ENCODE measurements at regions not wholly inside any gene's neighbourhood (a gene's known extent, or its start where the extent isn't known, plus 50 kb on each side); places are given as distances from the start of the nearest gene placed in this dataset.
"Not testable (repeated sequence)": the region's sequence is repeated elsewhere in the genome, so short reads cannot be mapped to it uniquely, and the experiment has no call there.

- no peak for DNase-seq
- in situ Hi-C loops (cut with HindIII; ENCODE audit: low pct_ligation_motif_present, low pct_unique_long_range_greater_than_20kb, low sequenced_read_pairs), result no loop called here
These were observed 920.9 kb upstream of the LRFN5 start for GRCh38 chr14:40685764-40686163.

DNA sequence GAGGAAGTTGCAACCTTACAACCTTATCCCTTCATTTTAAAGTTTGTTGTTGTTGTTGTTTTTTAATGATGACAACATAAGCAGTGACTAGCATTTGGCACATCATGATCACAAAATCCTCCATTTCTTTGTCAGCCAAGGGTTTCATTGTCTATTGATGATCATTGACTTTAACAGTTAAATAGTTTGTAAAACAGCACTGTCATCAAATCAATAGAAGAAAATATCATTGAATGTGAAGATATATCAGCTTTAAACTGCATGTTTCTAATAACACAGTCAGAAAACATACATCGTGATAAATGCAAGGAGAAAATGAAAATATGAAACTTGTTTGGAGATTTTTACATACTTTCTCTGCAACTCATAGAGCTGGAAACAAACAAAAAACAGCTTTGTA is 922.3 kb upstream of the LRFN5 start:
- no peak for DNase-seq
- in situ Hi-C loops (cut with HindIII; ENCODE audit: low pct_ligation_motif_present, low pct_unique_long_range_greater_than_20kb, low sequenced_read_pairs), result no loop called here

- in situ Hi-C loops (cut with HindIII; ENCODE audit: low pct_ligation_motif_present, low pct_unique_long_range_greater_than_20kb, low sequenced_read_pairs), result no loop called here
- DNase-seq, result no peak
These were observed 924.4 kb upstream of the LRFN5 start for GRCh38 chr14:40682131-40682913.

GRCh38 chr14:40679256-40679655 is 927.4 kb upstream of the LRFN5 start:
- no peak for DNase-seq
- in situ Hi-C loops (cut with HindIII; ENCODE audit: low pct_ligation_motif_present, low pct_unique_long_range_greater_than_20kb, low sequenced_read_pairs), result no loop called here

- DNase-seq, result not testable (repeated sequence)
These were observed 929.5 kb upstream of the LRFN5 start for GRCh38 chr14:40677206-40677605.

DNA sequence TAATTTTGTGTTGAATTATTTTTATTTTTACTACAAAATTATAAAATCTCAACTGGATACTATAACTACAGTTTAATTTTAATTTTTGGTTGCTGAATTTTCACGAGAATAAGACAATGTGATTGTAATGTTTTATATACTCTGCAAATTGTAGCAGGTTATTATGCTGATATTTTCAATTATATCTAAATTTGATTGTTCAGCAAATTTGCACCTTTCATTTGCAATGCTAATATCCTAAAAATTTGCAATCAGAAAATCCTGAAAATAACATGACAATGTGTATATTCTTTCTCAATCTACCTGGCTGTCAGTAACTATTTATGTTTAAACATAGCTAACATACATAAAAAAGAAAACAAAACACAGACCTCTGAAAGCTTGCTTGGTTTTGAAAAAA is 932.2 kb upstream of the LRFN5 start:
- in situ Hi-C loops (cut with HindIII; ENCODE audit: low pct_ligation_motif_present, low pct_unique_long_range_greater_than_20kb, low sequenced_read_pairs), result no loop called here
- DNase-seq, result no peak

More at GRCh38 chr14:40677206-40677605, 929.5 kb upstream of the LRFN5 start:
- in situ Hi-C loops (cut with HindIII; ENCODE audit: low pct_ligation_motif_present, low pct_unique_long_range_greater_than_20kb, low sequenced_read_pairs), result not testable (repeated sequence)

DNA sequence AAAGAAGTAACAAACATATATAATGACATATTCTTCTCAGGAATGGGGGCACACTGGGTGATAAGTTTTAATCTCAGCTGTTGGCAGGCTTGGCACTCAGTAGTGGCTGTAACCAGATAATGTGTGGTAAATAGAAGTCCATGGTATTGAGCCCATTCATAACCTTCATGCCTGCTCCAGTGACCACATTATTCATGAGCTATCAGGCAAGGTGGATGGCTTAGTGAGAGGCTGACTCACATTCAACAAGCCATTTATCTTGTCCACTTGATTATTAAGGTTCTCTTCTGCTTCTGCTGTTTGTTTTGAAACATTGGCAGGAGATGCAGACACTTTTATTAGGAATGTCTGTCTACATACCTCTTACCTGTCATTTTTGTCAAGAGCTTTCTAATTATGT is 950.4 kb upstream of the LRFN5 start:
- no peak for DNase-seq
- in situ Hi-C loops (cut with HindIII; ENCODE audit: low pct_ligation_motif_present, low pct_unique_long_range_greater_than_20kb, low sequenced_read_pairs), result no loop called here

DNA sequence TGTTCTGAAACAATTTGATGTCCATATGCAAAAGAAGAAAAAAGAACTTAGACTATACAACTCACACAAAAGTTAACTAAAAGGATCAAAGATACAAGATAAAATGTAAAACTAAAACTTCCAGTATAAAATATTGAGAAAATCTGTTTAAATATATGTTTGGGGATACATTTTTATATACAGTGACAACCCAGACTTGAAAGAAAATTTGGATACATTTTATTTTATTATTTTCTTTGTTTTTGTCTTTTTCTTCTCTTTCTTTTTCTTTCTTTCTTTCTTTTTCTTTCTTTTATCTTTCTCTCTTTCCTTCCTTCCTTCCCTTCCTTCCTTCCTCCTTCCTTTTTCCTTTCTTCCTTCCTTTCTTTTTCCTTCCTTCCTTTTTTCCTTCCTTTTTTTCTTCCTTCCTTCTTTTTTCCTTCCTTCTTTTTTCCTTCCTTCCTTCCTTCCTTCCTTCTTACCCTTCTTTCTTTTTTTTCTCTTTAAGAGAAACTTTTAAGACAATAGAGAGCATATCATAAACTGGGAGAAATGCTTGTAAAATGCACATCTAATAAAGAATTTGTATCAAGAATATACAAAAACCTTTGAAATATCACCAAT is 954.5 kb upstream of the LRFN5 start:
- in situ Hi-C loops (cut with HindIII; ENCODE audit: low pct_ligation_motif_present, low pct_unique_long_range_greater_than_20kb, low sequenced_read_pairs), result no loop called here
- DNase-seq, result no peak

GRCh38 chr14:40630471-40630870 is 976.2 kb upstream of the LRFN5 start:
- no peak for DNase-seq
- in situ Hi-C loops (cut with HindIII; ENCODE audit: low pct_ligation_motif_present, low pct_unique_long_range_greater_than_20kb, low sequenced_read_pairs), result no loop called here

DNA sequence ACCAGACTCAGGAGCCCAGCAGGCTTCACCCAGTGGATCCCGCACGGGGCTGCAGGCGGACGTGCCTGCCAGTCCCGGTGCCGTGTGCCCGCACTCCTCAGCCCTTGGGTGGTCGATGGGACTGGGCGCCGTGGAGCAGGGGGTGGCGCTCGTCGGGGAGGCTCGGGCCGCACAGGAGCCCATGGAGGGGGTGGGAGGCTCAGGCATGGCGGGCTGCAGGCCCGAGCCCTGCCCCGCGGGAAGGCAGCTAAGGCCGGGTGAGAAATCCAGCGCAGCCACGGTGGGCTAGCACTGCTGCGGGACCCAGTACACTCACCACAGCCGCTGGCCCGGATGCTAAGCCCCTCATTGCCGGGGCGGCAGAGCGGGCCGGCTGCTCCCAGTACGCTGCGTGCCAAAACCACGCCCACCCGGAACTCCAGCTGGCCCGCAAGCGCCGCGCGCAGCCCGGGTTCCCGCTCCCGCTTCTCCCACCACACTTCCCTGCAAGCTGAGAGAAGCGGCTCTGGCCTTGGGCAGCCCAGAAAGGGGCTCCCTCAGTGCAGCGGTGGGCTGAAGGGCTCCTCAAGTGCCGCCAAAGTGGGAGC is 977.0 kb upstream of the LRFN5 start:
- in situ Hi-C loops (cut with HindIII; ENCODE audit: low pct_ligation_motif_present, low pct_unique_long_range_greater_than_20kb, low sequenced_read_pairs); DNase-seq: not testable (repeated sequence)

DNA sequence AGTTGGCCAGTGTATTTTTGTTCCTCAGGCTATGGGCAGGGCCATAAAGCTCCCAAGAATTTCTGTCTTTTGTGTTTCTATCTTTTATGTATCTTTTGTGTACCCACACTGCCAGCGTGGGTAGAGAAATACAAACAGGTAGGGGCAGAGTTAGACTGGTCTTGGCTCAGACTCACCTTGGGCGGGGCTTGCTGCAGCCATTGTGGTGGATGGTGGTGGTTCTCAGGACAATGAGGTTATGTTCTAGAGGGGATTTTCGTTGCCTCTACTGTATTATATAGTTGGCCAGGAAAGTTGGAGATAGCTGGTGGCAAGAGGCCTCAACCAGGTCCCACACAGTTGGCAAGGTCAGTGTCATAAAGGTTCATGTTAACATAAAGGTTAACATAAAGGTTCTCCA is 977.5 kb upstream of the LRFN5 start:
- no peak for DNase-seq
- in situ Hi-C loops (cut with HindIII; ENCODE audit: low pct_ligation_motif_present, low pct_unique_long_range_greater_than_20kb, low sequenced_read_pairs), result no loop called here

DNA sequence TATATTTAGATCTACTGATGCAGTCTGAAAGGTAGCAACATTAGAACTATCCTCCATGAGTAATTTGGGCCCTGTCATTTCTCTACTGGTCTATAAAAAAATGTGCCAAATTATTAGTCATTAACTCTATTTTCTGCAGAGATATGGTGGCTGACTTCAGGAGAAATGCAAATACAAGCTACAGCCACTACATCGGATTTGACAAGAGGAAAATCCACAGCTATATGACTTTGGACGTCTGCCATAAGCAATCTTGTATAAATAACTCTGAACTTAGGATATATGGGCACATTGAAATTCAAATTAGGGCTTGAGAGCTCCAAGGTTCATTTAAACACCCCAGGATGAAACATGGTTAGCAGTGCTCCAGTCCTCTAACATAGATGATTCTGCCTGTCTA is 983.0 kb upstream of the LRFN5 start:
- in situ Hi-C loops (cut with HindIII; ENCODE audit: low pct_ligation_motif_present, low pct_unique_long_range_greater_than_20kb, low sequenced_read_pairs), result no loop called here

GRCh38 chr14:40618225-40618898 is 988.3 kb upstream of the LRFN5 start:
- in situ Hi-C loops (cut with HindIII; ENCODE audit: low pct_ligation_motif_present, low pct_unique_long_range_greater_than_20kb, low sequenced_read_pairs), result no loop called here
- no peak for DNase-seq

More for the DNA sequence above, 983.0 kb upstream of the LRFN5 start:
- no peak for DNase-seq

DNA sequence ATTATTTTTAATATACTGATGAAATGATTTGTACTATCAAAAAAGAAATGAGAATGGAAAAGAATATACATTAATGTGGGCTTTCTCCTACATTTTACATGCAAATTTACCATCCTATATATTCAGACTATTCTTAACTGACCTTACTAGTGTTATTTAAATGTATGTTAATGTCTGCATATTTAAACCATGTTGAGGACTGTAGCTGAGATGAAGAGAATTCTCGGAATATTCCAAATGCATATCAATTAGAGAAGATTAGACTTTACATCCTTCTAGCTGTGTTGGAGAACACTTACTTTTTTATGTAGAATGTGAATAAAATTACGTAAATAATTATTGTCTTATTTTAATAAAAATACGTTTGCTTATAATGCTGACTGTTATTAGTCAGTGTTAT is 990.1 kb upstream of the LRFN5 start:
- no peak for DNase-seq
- in situ Hi-C loops (cut with HindIII; ENCODE audit: low pct_ligation_motif_present, low pct_unique_long_range_greater_than_20kb, low sequenced_read_pairs), result no loop called here

- no peak for DNase-seq
- in situ Hi-C loops (cut with HindIII; ENCODE audit: low pct_ligation_motif_present, low pct_unique_long_range_greater_than_20kb, low sequenced_read_pairs), result no loop called here
These were observed 1005.6 kb upstream of the LRFN5 start for GRCh38 chr14:40601063-40601462.

DNA sequence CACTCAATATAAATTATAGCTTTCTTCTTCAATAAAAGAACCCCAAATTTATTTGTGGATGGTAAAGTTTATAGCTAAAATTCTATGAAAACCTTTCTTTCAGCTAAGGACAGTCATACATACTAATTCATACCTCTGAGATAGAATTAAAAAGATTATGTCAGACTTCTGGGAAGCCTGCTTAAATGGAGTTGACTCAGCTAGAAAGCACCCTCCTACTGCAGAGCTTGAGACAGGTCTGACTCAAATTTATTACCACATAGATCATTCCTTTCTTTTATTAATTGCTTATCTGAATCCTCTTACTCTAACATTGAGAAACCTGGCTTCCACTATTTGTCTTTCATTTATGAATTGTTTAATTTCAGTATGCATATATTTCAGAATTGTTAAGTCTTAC is 1007.0 kb upstream of the LRFN5 start:
- DNase-seq, result no peak

DNA sequence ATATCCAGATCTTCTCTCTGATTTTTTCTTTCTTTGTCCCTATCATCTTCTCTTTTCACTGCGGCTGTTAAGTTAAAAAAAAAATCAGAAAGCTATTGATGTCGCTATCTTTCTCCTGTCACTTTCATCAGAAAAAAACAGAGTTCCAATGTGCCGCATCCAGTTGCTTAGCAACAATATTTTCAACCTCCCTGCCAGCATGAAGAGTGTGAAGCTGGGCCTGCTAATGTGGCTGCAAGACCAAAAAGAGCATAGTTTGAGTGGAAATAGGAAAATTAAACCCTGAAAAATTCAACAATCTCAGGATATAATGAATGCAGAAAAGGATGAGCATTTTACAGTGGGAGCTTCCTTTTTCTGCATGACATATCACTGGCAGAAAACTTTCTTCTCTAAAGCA is 1025.4 kb upstream of the LRFN5 start:
- in situ Hi-C loops (cut with HindIII; ENCODE audit: low pct_ligation_motif_present, low pct_unique_long_range_greater_than_20kb, low sequenced_read_pairs), result no loop called here
- no peak for DNase-seq

More for the DNA sequence above, 1007.0 kb upstream of the LRFN5 start:
- in situ Hi-C loops (cut with HindIII; ENCODE audit: low pct_ligation_motif_present, low pct_unique_long_range_greater_than_20kb, low sequenced_read_pairs), result no loop called here

DNA sequence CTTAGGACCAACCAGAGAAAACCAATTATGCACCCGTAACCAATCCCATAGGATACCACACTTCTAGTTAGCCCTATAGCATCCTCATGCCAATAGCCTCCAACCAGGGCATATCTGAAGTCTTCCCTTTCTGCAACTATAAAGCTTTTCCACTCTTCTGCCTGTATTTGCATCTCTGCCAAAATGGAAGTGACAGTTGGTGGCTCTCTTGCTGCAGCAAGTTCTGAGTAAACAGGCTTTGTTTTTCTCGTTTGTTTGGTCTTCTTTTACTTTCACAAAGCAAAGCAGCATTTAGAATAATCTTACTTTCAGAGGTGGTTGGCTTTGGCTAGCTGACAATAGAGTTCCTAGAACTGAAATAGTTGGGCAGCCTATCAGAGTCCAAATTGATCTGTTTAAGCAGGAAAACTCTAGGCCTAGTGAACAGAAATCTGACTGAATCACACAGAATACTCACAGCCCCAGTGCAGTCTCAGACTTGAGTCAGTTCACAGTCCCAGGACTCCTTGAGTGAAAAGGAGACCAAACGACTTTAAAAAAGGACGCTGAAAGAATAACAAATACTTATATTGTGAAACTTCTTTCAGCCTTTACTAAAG is 1029.7 kb upstream of the LRFN5 start:
- in situ Hi-C loops (cut with HindIII; ENCODE audit: low pct_ligation_motif_present, low pct_unique_long_range_greater_than_20kb, low sequenced_read_pairs), result no loop called here
- DNase-seq, result no peak

DNA sequence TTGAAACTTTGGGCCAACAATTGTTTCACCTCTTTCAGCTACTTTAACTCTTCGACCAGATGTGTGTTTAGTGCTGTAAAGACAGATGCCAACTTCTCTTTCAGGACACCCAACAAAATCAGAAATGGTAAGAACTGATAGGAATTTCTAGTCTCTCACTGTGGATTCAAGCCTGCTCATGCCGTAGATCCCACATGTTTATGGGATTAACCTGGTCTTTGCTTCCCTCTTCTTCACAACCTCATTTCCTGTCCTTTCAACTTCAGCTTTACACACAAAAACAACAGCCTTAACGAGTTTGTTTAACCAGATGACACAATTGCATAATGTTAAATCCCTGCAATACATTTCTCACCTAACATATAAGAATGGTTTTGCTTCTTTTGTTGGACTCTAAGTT is 1031.9 kb upstream of the LRFN5 start:
- DNase-seq, result no peak

More for the DNA sequence above, 1031.9 kb upstream of the LRFN5 start:
- in situ Hi-C loops (cut with HindIII; ENCODE audit: low pct_ligation_motif_present, low pct_unique_long_range_greater_than_20kb, low sequenced_read_pairs), result no loop called here

Measured in ACHN (cell line).